H9 (cell line): ENCODE measurements at regions not wholly inside any gene's neighbourhood (a gene's known extent, or its start where the extent isn't known, plus 50 kb on each side); places are given as distances from the start of the nearest gene placed in this dataset.
"Not testable (repeated sequence)": the region's sequence is repeated elsewhere in the genome, so short reads cannot be mapped to it uniquely, and the experiment has no call there.

Experiments
- DNase-seq: peaks from one replicate; pipeline ENCODE4 v3.0.0-alpha.2; 2017
- H2AFZ ChIP-seq: one replicate; pipeline ENCODE4 v1.6.1; 2013; ENCODE audit warnings: mild to moderate bottlenecking, low read length, control low read depth, moderate library complexity
- H2AK5ac ChIP-seq: 2 replicates; pipeline ENCODE4 v1.6.1; 2013; ENCODE audit warnings: low read length, control low read depth, mixed read lengths; ENCODE audit not compliant: insufficient read length
- H2BK120ac ChIP-seq: one replicate; pipeline ENCODE4 v1.6.1; 2013; ENCODE audit warnings: low read depth, mild to moderate bottlenecking, low read length, control low read depth, inconsistent platforms; ENCODE audit not compliant: poor library complexity, severe bottlenecking
- H2BK12ac ChIP-seq: 2 replicates; pipeline ENCODE4 v1.6.1; 2013; ENCODE audit warnings: low read length, control low read depth, mixed read lengths, low read depth; ENCODE audit not compliant: insufficient read length
- H2BK15ac ChIP-seq: 2 replicates; pipeline ENCODE4 v1.6.1; 2013; ENCODE audit warnings: low read depth, low read length, control low read depth
- H2BK20ac ChIP-seq: one replicate; pipeline ENCODE4 v1.6.1; 2013; ENCODE audit warnings: low read depth, mild to moderate bottlenecking, low read length, control low read depth, inconsistent platforms; ENCODE audit not compliant: poor library complexity, severe bottlenecking
- H2BK5ac ChIP-seq: 2 replicates; pipeline ENCODE4 v1.6.1; 2013; ENCODE audit warnings: low read length, control low read depth, mixed read lengths; ENCODE audit not compliant: insufficient read length
- H3K14ac ChIP-seq: 2 replicates; pipeline ENCODE4 v1.6.1; 2013; ENCODE audit warnings: low read length, control low read depth; ENCODE audit not compliant: insufficient read depth
- H3K18ac ChIP-seq: 2 replicates; pipeline ENCODE4 v1.6.1; 2013; ENCODE audit warnings: low read depth, mild to moderate bottlenecking, mixed read lengths, low read length, control low read depth; ENCODE audit not compliant: insufficient read length
- H3K23ac ChIP-seq: 2 replicates; pipeline ENCODE4 v1.6.1; 2013; ENCODE audit warnings: low read length, control low read depth, mixed read lengths, low read depth; ENCODE audit not compliant: insufficient read length
- H3K23me2 ChIP-seq: 2 replicates; pipeline ENCODE4 v1.6.1; 2013; ENCODE audit warnings: low read depth, mild to moderate bottlenecking, mixed read lengths, low read length, control low read depth; ENCODE audit not compliant: insufficient read length, poor library complexity, severe bottlenecking
- H3K27ac ChIP-seq: 2 replicates; pipeline ENCODE4 v1.5.1; 2013; ENCODE audit warnings: low read length, control low read depth, mixed read lengths, low read depth; ENCODE audit not compliant: insufficient read length
- H3K27me3 ChIP-seq: 2 replicates; pipeline ENCODE4 v1.6.1; 2013; ENCODE audit warnings: low read length, control low read depth, inconsistent platforms; ENCODE audit not compliant: insufficient read depth
- H3K4ac ChIP-seq: 2 replicates; pipeline ENCODE4 v1.6.1; 2013; ENCODE audit warnings: low read depth, mild to moderate bottlenecking, control low read depth, inconsistent platforms, low read length, moderate library complexity
- H3K4me1 ChIP-seq: 2 replicates; pipeline ENCODE4 v1.6.1; 2013; ENCODE audit warnings: low read length, control low read depth, inconsistent platforms; ENCODE audit not compliant: insufficient read depth
- H3K4me2 ChIP-seq: 2 replicates; pipeline ENCODE4 v1.6.1; 2013; ENCODE audit warnings: low read length, control low read depth, mixed read lengths; ENCODE audit not compliant: insufficient read length, insufficient read depth
- H3K56ac ChIP-seq: 2 replicates; pipeline ENCODE4 v1.6.1; 2013; ENCODE audit warnings: low read depth, mild to moderate bottlenecking, mixed read lengths, low read length, control low read depth; ENCODE audit not compliant: insufficient read length
- H3K79me1 ChIP-seq: 2 replicates; pipeline ENCODE4 v1.6.1; 2013; ENCODE audit warnings: low read depth, mild to moderate bottlenecking, moderate library complexity, low read length, control low read depth, inconsistent platforms; ENCODE audit not compliant: insufficient read depth, poor library complexity, severe bottlenecking
- H3K79me2 ChIP-seq: 2 replicates; pipeline ENCODE4 v1.6.1; 2013; ENCODE audit warnings: low read length, control low read depth, inconsistent platforms; ENCODE audit not compliant: insufficient read depth
- H3K9ac ChIP-seq: 2 replicates; pipeline ENCODE4 v1.6.1; 2013; ENCODE audit warnings: low read length, control low read depth, mixed read lengths; ENCODE audit not compliant: insufficient read length; ENCODE audit errors: extremely low read depth
- H3K9me3 ChIP-seq: one replicate; pipeline ENCODE4 v1.6.1; 2013; ENCODE audit warnings: low read depth, low read length, inconsistent platforms; ENCODE audit not compliant: control insufficient read depth
- H3T11ph ChIP-seq: one replicate; pipeline ENCODE4 v1.6.1; 2013; ENCODE audit warnings: mild to moderate bottlenecking, low read length, control low read depth, inconsistent platforms
- H4K20me1 ChIP-seq: one replicate; pipeline ENCODE4 v1.6.1; 2013; ENCODE audit not compliant: control insufficient read depth, insufficient read length, insufficient read depth
- H4K5ac ChIP-seq: 2 replicates; pipeline ENCODE4 v1.6.1; 2013; ENCODE audit warnings: low read depth, mild to moderate bottlenecking, mixed read lengths, low read length, control low read depth; ENCODE audit not compliant: insufficient read length
- H4K8ac ChIP-seq: replicated peaks from 2 replicates; pipeline ENCODE4 v1.6.1; 2013; ENCODE audit warnings: low read length, control low read depth, mixed read lengths, low read depth; ENCODE audit not compliant: insufficient read length
- H4K91ac ChIP-seq: 2 replicates; pipeline ENCODE4 v1.6.1; 2013; ENCODE audit warnings: low read depth, mild to moderate bottlenecking, moderate library complexity, mixed read lengths, low read length, control low read depth; ENCODE audit not compliant: insufficient read length
- H3K27ac Mint-ChIP-seq, 3 experiments: 2 replicates in 2 of 3; 3 replicates in 1 of 3; pipeline ENCODE4 v1.8.0; 2020 to 2021; ENCODE audit warnings: mixed read lengths in 3 of 3, mild to moderate bottlenecking in 1 of 3, moderate library complexity in 1 of 3
- H3K27me3 Mint-ChIP-seq: 2 replicates; pipeline ENCODE4 v1.8.0; 2021; ENCODE audit warnings: low read depth, mild to moderate bottlenecking, moderate library complexity, mixed read lengths
- H3K36me3 Mint-ChIP-seq, 3 experiments: 2 replicates in 2 of 3; 3 replicates in 1 of 3; pipeline ENCODE4 v1.8.0; 2020 to 2021; ENCODE audit warnings: low read depth in 3 of 3, mixed read lengths in 3 of 3; ENCODE audit not compliant: insufficient read depth in 1 of 3
- H3K4me1 Mint-ChIP-seq, 2 experiments: 2 replicates each; pipeline ENCODE4 v1.8.0; 2020; ENCODE audit warnings: mixed read lengths in 2 of 2
- H3K4me3 Mint-ChIP-seq, 2 experiments: 2 replicates in 1 of 2; 3 replicates in 1 of 2; pipeline ENCODE4 v1.8.0; 2020 to 2021; ENCODE audit warnings: mild to moderate bottlenecking in 2 of 2, mixed read lengths in 2 of 2, moderate library complexity in 1 of 2
- H3K9me3 Mint-ChIP-seq, 2 experiments: 2 replicates in 1 of 2; 3 replicates in 1 of 2; pipeline ENCODE4 v1.8.0; 2020; ENCODE audit warnings: mild to moderate bottlenecking in 2 of 2, mixed read lengths in 2 of 2, moderate library complexity in 1 of 2
- WGBS: extraction: QIAGEN DNeasy Blood & Tissue Kit; methylation state at CpG from one replicate; pipeline ENCODE4 v1.1.7; 2013; ENCODE audit warnings: missing lambda C conversion rate, low lambda C conversion rate, mixed read lengths; ENCODE audit not compliant: insufficient read length; ENCODE audit errors: extremely low coverage; 5-methylcytosine and 5-hydroxymethylcytosine counted together

- H4K20me1 ChIP-seq, H3K4me2 ChIP-seq, H3K27me3 Mint-ChIP-seq, H3K23me2 ChIP-seq, H3K4me1 ChIP-seq, H3K23ac ChIP-seq, H2BK120ac ChIP-seq, H3K27me3 ChIP-seq, H3K27ac Mint-ChIP-seq, H2AK5ac ChIP-seq, H3K18ac ChIP-seq, H3K79me2 ChIP-seq, H3K79me1 ChIP-seq, DNase-seq, H3K27ac ChIP-seq, H2BK5ac ChIP-seq, H3K56ac ChIP-seq, H4K5ac ChIP-seq, H3K4me1 Mint-ChIP-seq, H4K91ac ChIP-seq, H2AFZ ChIP-seq, H4K8ac ChIP-seq, H3T11ph ChIP-seq, H2BK20ac ChIP-seq, H3K14ac ChIP-seq, H3K4ac ChIP-seq, H3K9ac ChIP-seq, H3K4me3 Mint-ChIP-seq, H2BK12ac ChIP-seq, H2BK15ac ChIP-seq: not testable (repeated sequence)
- H3K36me3 Mint-ChIP-seq, result peaks cover 27 to 31% (median 29%) of the 10 kb centered on the region in 3 experiments
- peaks cover 32% of the 10 kb centered on the region for H3K9me3 ChIP-seq
- no CpG with 5 or more reads among the region's 55 CpGs for WGBS
- peaks cover 70 to 78% of the 10 kb centered on the region in 2 experiments for H3K9me3 Mint-ChIP-seq
Observed at GRCh38 chr9:65466911-65467734, 182.1 kb upstream of the FOXD4L5 start.

- H3K79me1 ChIP-seq, H3K14ac ChIP-seq, H3K23ac ChIP-seq, H3K9ac ChIP-seq, H3K4me2 ChIP-seq, H2AK5ac ChIP-seq, H2BK5ac ChIP-seq, H2AFZ ChIP-seq, H3K27me3 Mint-ChIP-seq, H3K4ac ChIP-seq, H3K79me2 ChIP-seq, H3K4me1 ChIP-seq, H2BK15ac ChIP-seq, H2BK12ac ChIP-seq, H3K27ac ChIP-seq, H4K20me1 ChIP-seq, H3K23me2 ChIP-seq, H3K56ac ChIP-seq, H3K27ac Mint-ChIP-seq, H4K8ac ChIP-seq, H3K4me3 Mint-ChIP-seq, H3T11ph ChIP-seq, H4K91ac ChIP-seq, H2BK20ac ChIP-seq, H3K27me3 ChIP-seq, H2BK120ac ChIP-seq, H3K4me1 Mint-ChIP-seq, H3K18ac ChIP-seq, DNase-seq, H4K5ac ChIP-seq: not testable (repeated sequence)
- Mint-ChIP-seq H3K9me3 (peaks cover 77 to 78% of the 10 kb centered on the region in 2 experiments), H3K36me3 (peaks cover 26 to 31% (median 28%) of the 10 kb centered on the region in 3 experiments)
- H3K9me3 ChIP-seq, result peaks cover 39% of the 10 kb centered on the region
- no CpG with 5 or more reads among the region's 17 CpGs for WGBS
Observed at GRCh38 chr9:65465246-65465895, 180.4 kb upstream of the FOXD4L5 start.
